HG03039 (cell line): ENCODE measurements at regions not wholly inside any gene's neighbourhood (a gene's known extent, or its start where the extent isn't known, plus 50 kb on each side); places are given as distances from the start of the nearest gene placed in this dataset.
"Not testable (repeated sequence)": the region's sequence is repeated elsewhere in the genome, so short reads cannot be mapped to it uniquely, and the experiment has no call there.

Source experiments
- ATAC-seq: cut with Tn5 transposase; IDR thresholded peaks from one replicate; pipeline ENCODE4 v1.9.1; 2021; ENCODE audit warnings: mild to moderate bottlenecking, moderate library complexity; ENCODE audit not compliant: unreplicated experiment

DNA sequence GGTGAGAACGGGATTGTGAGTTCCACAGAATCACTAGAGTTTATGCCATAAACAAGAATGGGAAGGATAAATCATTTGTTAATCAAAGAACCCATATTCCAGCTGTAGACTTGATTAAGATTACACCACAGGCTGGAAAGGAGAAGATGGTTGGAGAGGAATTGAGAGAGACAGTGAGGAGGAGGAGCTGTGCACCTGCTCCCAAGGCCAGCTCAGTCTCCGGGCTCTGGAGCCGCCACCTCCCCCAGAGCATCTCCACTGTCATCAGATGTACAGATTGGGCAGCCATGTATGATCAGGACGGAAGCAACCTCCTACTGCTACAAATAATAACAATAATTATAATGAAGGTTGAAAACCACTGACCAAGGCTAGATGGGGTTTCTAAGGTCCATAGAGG lies 170.0 kb downstream of the MINAR1 start:
- no peak for ATAC-seq

DNA sequence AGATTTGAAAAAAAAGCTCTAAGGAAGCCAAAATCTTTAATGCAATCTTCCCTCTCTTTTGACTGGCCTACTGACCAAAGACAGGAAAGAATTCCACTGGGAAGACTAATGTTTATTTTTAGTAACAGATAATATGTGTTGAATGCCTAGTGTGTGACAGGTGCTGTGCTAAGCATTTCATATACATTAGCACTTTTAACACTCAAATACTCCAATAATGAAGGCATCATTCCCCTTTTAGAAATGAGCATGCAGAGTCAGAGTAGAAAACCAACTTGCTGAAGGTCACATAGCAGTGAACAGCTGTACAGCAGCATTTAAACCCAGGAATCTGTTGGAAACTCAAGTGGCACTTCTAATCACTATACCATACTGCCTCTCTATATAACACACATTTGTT lies 170.6 kb downstream of the MINAR1 start:
- no peak for ATAC-seq

DNA sequence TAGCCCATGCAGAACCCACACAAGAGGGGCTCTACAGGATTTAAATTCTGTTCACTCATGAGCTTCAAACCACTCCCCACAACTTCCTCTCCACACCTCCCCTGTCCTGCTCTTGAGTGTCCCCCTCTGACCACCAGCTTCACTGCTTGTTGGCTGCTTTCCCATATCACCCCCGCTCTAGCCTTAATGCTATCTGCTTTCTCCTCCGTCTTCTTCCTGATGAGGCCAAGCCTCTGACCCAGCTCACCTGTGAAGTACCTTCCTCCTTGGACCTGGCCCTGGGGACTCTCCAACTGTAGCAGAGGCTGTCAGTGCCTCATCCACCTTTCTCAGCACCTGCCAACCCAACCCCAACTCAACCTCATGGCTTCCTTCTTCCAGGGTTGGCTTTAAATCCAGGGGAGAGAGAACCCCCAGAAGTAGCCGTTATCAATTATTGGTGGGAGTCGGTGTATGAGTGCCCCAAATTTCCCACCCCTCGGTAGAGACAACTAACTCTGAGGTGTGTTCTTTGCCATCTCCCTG lies 174.8 kb downstream of the MINAR1 start:
- ATAC-seq: no peak

DNA sequence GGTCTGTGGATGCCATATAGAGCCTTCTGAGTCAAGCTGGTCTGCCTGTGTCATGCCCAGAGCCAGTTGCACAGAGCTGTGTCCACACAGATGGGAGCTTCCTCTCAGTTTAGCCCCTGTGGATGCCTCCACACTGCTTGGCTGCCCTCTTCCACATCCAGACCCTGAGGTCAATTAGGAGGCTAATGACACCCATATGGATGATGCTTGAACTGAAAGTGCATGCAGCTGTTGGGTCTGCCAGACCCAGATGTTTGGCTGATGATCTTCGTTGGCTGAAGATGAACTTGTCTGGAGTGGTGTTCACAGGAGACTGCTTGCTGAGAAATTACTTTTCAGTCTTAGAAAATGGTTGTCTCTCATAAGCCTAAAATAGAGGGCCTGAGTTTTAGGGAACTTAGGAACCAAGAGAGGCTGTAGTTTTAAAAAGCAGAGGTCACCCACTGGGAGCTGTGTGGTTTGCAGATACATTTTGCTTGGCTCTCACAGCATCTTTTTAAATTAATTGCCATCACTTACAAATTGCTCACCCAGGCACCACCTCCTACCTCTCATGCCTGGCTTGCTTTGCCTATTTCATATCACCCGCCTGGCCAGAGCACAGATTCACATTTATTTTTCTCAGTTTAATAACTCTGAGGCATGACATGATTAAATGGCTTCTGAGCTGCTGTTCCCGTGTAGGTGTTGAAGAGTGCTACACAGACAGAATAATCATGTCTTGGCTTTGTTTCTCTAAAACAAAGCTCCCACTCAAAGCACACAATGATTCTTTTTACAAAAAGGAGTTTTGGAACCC lies 176.1 kb downstream of the MINAR1 start:
- ATAC-seq: no peak

DNA sequence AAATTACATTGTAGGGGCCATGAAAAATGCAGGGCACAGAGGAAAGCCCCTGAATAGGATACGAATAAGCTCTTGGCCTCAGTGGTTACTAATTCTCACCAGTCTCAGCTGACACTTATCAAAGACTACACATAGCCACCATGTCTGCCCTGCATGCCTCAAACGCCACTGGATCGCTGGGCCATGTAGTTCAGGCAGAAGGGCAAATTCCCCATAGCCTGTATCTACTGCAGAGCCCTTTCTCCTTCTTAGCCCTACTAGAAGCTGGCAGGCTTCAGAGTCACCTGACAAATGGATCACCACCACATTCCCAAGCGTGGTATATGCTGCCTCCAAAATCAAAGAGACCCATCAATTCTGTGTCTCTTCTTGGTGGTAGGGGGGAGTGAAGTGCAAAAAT lies 177.4 kb downstream of the MINAR1 start:
- ATAC-seq: no peak

DNA sequence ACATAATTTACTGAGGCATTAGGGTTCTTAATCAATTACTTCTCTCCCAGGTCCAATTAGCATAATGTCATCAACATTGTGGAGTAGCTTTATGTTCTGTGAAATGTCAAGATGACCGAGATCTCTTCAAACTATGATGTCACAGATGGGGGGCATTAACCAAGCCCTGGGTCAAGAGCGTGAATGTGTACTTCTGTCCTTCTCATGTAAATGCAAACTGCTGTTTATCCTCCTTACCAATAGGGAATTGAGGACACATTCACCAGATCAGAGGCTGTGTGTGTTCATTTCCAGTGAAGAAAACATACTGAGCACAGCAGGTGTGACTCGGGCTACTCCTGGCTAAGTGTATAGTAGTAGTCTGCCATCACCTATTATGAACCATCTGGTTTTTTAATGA lies 177.9 kb downstream of the MINAR1 start:
- ATAC-seq: no peak

DNA sequence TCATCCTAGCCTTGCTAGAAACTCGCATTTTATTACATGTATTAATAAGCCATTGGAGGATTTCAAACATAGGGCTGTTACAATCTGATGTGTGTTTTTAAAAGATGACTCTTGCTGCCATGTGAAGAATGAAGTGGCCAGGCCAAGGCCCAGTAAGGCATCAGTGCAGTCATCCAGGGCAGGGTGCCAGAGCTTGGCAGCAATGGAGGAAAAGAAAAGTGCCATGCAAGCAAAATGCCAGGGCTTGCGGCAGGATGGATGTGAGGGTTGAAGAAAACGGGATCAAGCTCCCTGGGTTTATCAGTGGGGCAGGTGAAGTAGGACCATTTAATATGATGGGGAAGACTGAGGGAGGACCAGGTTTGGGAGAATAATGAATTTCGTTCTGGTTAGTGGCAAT lies 183.6 kb downstream of the MINAR1 start:
- ATAC-seq: no peak

DNA sequence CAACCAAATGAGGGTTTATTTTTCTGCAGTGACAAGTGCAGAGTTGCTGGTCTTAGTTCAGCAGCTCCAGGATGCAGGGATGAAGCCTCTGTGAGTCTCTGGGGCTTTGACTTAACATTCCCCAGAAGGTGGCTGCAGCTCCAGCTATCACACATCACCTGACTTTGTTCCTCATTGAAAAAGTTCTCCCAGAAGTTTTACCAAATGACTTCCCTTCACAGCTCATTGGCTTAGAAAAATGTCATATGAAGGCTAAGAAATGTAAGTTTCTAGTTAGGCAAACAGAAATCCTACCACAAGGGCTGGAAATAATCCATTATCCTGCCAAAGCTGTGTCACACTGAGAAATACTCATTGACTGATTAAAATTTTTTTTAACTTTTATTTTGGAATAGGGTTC lies 184.9 kb downstream of the MINAR1 start:
- no peak for ATAC-seq

DNA sequence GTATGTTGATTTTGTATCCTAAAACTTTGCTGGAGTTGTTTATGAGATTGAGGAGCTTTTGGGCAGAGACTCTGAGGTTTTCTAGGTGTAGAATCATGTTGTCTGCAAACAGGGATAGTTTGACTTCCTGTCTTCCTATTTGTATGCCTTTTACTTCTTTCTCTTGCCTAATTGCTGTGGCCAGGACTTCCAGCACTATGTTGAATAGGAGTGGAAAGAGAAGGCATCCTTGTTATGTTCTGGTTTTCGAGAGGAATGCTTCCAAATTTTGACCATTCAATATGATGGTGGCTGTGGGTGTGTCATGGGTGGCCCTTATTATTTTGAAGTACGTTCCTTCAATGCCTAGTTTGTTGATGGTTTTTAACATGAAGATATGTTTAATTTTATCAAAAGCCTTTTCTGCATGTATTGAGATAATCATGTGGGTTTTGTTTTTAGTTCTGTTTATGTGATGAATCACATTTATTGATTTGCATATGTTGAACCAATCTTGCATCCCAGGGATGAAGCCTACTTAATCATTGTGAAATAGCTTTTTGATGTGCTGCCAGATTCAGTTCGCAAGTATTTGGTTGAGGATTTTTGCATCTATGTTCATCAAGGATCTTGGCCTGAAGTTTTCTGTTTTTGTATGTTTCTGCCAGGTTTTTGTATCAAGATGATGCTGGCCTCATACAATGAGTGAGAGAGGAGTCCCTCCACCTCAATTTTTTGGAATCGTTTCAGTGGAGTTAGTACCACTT lies 188.1 kb downstream of the MINAR1 start:
- ATAC-seq: no peak

DNA sequence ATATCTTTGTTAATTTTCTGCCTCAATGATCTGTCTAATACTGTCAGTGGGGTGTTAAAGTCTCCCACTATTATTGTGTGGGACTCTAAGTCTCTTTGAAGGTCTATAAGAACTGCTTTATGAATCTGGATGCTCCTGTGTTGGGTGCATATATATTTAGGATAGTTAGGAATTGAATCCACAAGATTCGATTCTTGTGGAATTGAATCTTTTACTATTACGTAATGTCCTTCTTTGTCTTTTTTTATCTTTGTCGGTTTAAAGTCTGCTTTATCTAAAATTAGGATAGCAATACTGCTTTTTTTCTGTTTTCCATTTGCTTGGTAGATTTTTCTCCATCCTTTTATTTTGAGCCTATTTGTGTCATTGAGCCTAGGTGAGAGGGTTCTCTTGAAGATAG lies 189.7 kb downstream of the MINAR1 start:
- not testable (repeated sequence) for ATAC-seq

DNA sequence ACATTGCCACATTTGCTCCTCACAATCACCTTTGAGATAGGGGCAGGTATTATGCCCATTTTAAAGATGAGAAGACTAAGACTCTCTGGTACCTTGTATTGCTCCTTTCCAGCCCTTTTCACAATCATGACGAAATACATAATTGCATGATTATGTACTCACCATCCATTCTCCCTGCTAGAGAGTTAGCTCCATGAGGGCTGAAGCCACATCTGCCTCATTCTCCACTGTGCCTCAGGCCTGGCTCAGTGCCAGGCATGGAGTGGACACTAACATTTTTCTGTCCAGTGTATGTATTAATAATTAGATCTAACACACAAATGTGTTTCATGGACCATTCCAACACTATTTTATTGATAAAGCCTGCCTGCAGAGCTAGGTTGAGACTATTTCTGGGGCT lies 191.4 kb downstream of the MINAR1 start:
- no peak for ATAC-seq

DNA sequence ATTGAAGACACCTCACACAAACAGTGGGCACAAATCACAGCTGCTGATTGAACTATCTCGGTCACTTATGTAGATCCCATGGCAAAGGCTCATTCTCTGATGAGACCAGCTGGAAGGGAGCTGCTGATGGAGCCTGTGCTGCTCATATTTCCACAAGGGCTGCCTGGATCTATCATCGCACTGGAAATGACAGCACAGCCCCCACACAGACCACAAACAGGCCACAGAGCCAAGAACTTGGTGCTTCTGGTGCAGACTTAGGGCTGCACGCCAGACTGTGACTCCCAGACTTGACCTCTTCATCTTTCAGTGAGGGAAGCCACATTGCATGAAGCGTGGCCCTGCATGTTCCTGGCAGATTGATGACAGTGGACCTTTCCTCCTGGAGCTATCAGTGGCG lies 197.6 kb downstream of the MINAR1 start:
- no peak for ATAC-seq

DNA sequence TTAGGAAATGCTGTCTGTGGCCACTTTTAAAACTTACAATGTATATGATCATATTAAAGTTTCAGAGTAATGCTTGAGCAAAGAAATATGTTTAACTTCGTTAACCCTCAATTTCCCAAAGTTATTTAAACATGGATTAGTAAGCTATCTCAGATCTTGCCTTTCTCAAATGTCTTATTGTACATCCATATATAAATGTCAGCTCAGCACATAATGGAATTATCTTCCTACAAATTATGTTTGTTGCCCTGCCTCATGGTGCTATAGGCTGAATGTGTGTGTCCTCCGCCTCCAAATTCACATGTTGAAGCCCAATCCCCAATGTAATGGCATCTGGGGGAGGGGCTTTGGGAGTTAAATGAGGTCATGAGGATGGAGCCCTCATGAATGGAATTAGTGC lies 200.3 kb downstream of the MINAR1 start:
- ATAC-seq: no peak

DNA sequence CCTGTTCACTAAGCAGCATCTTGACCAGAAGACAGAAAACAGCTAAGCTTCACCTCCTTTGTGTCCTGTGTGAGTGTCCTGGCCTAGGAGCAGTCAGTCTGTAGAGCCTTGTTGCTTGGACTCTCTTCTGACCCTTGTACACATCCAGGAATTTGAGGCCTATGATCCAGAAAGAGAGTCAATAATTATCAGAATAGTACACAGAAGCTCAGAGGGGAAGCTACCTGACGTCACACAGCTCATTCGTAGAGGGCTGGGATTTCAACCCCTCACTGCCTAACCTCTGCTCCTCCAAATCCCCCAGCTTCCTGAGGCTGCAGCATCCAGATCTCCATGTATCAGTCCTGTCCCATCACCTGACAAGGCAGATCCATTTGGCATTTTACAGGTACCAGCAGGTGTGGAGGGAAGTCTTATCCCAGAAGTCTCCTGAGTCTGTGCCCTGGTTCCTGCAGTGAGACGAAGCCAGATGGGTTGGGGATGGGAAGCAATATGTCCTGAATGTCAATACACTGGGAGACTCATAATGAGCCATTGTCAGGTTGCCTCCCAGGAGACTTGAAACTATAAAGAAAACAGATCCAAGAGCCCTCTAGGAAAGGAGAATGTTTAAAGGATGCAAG lies 203.1 kb downstream of the MINAR1 start:
- no peak for ATAC-seq

DNA sequence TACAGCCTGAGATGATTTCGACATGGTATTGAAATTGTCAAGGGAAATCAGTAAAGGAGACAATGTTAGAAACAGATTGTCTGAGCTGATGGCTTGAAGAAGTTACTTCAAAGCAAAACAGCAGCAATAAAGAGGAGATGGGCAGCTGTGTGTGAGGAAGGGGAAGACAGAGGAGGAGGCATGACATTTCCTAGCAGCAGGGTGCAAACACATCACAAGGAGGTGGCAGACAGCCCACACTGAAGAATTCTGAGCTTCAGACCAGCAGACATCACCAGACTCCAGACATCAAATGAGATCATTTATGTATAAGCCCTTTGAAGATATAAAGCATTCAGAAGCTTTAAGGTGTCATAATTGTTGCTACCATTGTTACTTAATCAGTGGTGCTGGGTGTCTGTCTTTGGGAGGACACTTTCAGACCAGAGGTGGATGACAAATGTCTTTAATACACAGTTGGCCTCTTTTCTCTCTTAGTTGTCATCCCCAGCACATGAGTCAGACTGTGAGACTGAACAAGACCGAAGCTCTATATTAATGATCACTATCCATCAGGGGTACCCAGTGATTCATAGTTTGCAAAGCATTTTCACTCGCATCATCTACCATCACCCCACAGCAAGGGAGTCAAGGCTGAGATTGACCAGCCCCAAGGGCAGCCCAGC lies 203.9 kb downstream of the MINAR1 start:
- no peak for ATAC-seq

DNA sequence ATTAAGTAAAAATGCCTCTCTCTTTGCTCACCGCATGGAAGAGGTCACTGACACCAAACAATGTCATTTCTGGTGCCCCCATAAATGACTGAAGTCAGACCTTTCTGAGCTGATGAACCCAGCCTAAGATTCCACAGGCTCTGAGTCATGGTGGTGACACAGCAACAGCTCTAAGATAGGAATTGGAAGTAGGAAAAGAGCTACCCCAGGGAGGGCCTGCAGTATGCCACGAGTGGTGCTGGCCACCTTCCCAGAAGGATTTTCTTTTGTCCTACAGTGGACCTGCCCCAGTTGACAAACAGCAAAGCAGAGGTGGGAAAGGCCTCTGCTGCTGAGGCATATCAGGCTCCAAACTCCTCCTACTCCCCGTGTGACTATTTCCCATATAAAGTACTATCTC lies 208.1 kb downstream of the MINAR1 start:
- no peak for ATAC-seq

DNA sequence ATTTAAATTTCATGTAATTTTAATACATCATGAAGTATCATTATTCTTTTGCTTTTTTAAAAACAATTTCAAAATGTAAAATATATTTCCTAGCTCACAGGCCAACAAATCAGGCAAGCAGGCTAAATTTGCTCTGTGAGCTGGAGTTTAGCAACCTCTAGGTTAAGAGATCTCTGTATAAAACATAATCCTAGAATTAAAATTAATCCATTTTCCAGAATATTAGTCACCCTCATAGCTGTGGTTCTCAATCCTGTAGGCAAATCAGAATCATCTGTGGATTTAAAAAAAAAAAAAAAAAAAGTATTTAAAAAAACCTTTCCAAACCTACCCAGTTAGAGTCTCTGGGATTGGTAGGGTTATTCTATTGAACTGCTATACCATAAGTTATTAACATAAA lies 209.7 kb downstream of the MINAR1 start:
- no peak for ATAC-seq

DNA sequence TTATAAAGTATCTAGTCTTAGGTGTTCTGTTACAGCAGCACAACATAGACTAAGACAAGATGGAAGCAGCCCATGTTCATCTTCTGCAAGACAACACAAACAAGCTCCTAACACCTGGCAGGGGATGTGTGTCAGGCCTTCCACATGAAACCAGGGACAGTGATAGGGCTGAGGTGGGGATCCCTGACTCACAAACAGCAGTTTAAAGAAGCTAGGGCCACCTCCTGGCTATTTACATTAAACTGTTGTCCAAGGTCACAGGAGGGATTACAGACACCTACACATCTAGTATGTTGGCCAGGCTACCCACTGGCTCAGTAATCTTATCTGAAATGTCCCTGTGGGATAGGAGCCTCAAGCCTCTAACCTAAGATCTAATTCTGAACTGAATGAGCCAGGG lies 211.3 kb downstream of the MINAR1 start:
- no peak for ATAC-seq

DNA sequence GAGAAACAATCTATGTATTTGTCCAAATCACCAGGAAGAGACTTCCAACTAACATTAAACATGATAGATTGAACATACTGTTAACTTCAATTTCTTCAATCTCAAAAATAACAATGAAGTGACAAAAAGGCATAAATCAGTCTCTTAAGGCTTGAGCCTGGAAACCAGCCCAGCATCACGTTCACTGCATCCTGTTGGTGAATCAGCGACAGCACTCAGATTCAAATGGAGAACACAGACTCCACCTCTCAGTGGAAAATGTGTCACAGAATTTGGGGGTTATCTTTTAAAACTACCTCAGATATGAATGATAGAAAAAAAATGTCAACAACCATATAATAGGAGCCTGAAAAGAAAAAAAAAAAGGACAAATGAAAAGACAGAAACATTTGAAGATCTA lies 212.0 kb downstream of the MINAR1 start:
- ATAC-seq: no peak

DNA sequence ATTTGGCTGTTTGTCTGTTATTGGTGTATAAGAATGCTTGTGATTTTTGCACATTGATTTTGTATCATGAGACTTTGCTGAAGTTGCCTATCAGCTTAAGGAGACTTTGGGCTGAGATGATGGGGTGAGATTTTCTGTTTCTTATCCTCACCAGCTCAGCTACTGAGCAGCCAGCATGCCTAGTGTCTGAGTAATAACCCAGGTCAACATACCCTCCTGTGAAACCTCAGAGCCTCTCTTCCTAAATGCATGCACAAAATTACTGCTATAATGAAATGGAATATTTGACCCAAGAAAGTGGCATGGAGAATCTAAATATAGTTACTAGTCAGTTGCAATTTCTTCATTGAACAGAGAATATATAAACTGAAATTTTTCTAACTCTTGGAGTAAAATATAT lies 220.8 kb downstream of the MINAR1 start:
- not testable (repeated sequence) for ATAC-seq

DNA sequence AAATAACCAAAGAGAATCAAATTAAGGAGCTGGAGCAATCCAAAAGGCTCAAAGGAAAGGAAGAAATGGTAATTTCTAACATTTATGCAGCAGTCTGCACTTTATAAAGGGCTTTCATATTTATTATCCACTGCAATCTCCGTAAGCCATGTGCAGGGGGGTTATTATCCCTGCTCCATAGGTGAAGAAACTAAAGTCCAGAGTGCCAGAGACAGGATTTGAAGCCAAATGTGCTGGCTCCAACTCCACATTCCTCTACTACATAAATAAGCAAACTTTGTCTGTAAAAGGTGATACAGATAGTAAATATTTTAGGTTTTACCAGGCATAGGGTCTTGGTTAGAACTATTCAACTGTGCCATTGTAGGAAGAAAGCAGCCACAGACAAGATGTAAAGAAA lies 221.4 kb downstream of the MINAR1 start:
- no peak for ATAC-seq
